Liver (tissue), 7 donors: ENCODE measurements at regions not wholly inside any gene's neighbourhood (a gene's known extent, or its start where the extent isn't known, plus 50 kb on each side); places are given as distances from the start of the nearest gene placed in this dataset.

Source experiments
- DNase-seq: peaks from one replicate; pipeline ENCODE4 v3.0.0-alpha.2; 2017; ENCODE audit warnings: low spot score
- H3K27ac ChIP-seq, 2 donors: one replicate each; pipeline ENCODE4 v1.7.0; 2013; ENCODE audit warnings: inconsistent platforms in 2 of 2, low read length in 2 of 2, control low read depth in 1 of 2, low read depth in 1 of 2, mild to moderate bottlenecking in 1 of 2
- H3K27me3 ChIP-seq, 4 donors: one replicate each; pipeline versions ENCODE4 v1.6.1 to v1.7.0; 2013; ENCODE audit warnings: low read length in 3 of 4, inconsistent platforms in 1 of 4, mild to moderate bottlenecking in 1 of 4, moderate library complexity in 1 of 4; ENCODE audit not compliant: control insufficient read depth in 4 of 4, insufficient read depth in 4 of 4
- H3K36me3 ChIP-seq, 4 donors: one replicate each; pipeline versions ENCODE4 v1.6.1 to v1.7.0; 2013; ENCODE audit warnings: low read length in 3 of 4, mild to moderate bottlenecking in 3 of 4, low read depth in 1 of 4, moderate library complexity in 1 of 4; ENCODE audit not compliant: control insufficient read depth in 4 of 4, insufficient read depth in 3 of 4
- H3K4me1 ChIP-seq, 4 donors: one replicate each; pipeline versions ENCODE4 v1.6.1 to v1.7.0; 2013; ENCODE audit warnings: low read length in 3 of 4, mild to moderate bottlenecking in 3 of 4, moderate library complexity in 1 of 4; ENCODE audit not compliant: control insufficient read depth in 4 of 4, insufficient read depth in 4 of 4
- H3K4me3 ChIP-seq, 3 donors: one replicate each; pipeline versions ENCODE4 v1.6.1 to v1.7.0; 2013; ENCODE audit warnings: low read length in 3 of 3, control low read depth in 1 of 3, low read depth in 1 of 3, mild to moderate bottlenecking in 1 of 3
- H3K9ac ChIP-seq, 2 donors: one replicate each; pipeline ENCODE4 v1.7.0; 2013; ENCODE audit warnings: low read length in 2 of 2, mild to moderate bottlenecking in 2 of 2, moderate library complexity in 2 of 2, control low read depth in 1 of 2, low read depth in 1 of 2
- H3K9me3 ChIP-seq, 4 donors: one replicate each; pipeline versions ENCODE4 v1.6.1 to v1.7.0; 2013; ENCODE audit warnings: low read length in 3 of 4; ENCODE audit not compliant: control insufficient read depth in 4 of 4
- EGR1 ChIP-seq, 2 donors: IDR thresholded peaks; 2 replicates each; pipeline ENCODE4 v1.6.1; 2016 to 2018; ENCODE audit warnings: antibody characterized with exemption in 2 of 2, low read depth in 2 of 2
- FOXA1 ChIP-seq: IDR thresholded peaks from 2 replicates; pipeline ENCODE4 v1.6.1; 2016; ENCODE audit warnings: antibody characterized with exemption
- GABPA ChIP-seq, 2 donors: IDR thresholded peaks in 1 of 2; conservative IDR thresholded peaks in 1 of 2; 2 replicates each; pipeline ENCODE4 v1.6.1; 2016; ENCODE audit warnings: antibody characterized with exemption in 2 of 2, mild to moderate bottlenecking in 1 of 2, moderate library complexity in 1 of 2
- HNF4A ChIP-seq, 2 donors: conservative IDR thresholded peaks; 2 replicates each; pipeline ENCODE4 v1.6.1; 2016; ENCODE audit warnings: antibody characterized with exemption in 2 of 2, mild to moderate bottlenecking in 2 of 2
- HNF4G ChIP-seq: IDR thresholded peaks from 2 replicates; pipeline ENCODE4 v1.6.1; 2016; ENCODE audit warnings: antibody characterized with exemption
- JUND ChIP-seq, 2 donors: IDR thresholded peaks; 2 replicates each; pipeline ENCODE4 v1.6.1; 2016; ENCODE audit warnings: antibody characterized with exemption in 2 of 2
- MAX ChIP-seq: IDR thresholded peaks from 2 replicates; pipeline ENCODE4 v1.6.1; 2016; ENCODE audit warnings: antibody characterized with exemption
- NR2F2 ChIP-seq: IDR thresholded peaks from 2 replicates; pipeline ENCODE4 v1.6.1; 2016; ENCODE audit warnings: antibody characterized with exemption
- RAD21 ChIP-seq, 2 donors: IDR thresholded peaks; 2 replicates each; pipeline ENCODE4 v1.6.1; 2016; ENCODE audit warnings: antibody characterized with exemption in 2 of 2, mild to moderate bottlenecking in 2 of 2
- SP1 ChIP-seq: IDR thresholded peaks from 2 replicates; pipeline ENCODE4 v1.6.1; 2018; ENCODE audit warnings: antibody characterized with exemption, mild to moderate bottlenecking
- YY1 ChIP-seq: IDR thresholded peaks from 2 replicates; pipeline ENCODE4 v1.6.1; 2016; ENCODE audit warnings: antibody characterized with exemption, mild to moderate bottlenecking
- WGBS: extraction: QIAGEN DNeasy Blood & Tissue Kit; methylation state at CpG from one replicate; pipeline ENCODE4 v1.1.7; 2013; 5-methylcytosine and 5-hydroxymethylcytosine counted together
- TF ChIP-seq, protein P1 (sequence below): IDR thresholded peaks from 2 replicates; pipeline ENCODE4 v1.6.1; 2016; ENCODE audit warnings: antibody characterized with exemption, mild to moderate bottlenecking
- TF ChIP-seq, protein P2 (sequence below): IDR thresholded peaks from 2 replicates; pipeline ENCODE4 v1.6.1; 2016; ENCODE audit warnings: antibody characterized with exemption
- donor health status: healthy.
- donor health status: healthy.
- donor health status: healthy.
- donor health status: healthy.

GRCh38 chr7:145324081-145324480, 488.2 kb upstream of the TPK1 start (continued):
- TF ChIP-seq, protein P1, sequence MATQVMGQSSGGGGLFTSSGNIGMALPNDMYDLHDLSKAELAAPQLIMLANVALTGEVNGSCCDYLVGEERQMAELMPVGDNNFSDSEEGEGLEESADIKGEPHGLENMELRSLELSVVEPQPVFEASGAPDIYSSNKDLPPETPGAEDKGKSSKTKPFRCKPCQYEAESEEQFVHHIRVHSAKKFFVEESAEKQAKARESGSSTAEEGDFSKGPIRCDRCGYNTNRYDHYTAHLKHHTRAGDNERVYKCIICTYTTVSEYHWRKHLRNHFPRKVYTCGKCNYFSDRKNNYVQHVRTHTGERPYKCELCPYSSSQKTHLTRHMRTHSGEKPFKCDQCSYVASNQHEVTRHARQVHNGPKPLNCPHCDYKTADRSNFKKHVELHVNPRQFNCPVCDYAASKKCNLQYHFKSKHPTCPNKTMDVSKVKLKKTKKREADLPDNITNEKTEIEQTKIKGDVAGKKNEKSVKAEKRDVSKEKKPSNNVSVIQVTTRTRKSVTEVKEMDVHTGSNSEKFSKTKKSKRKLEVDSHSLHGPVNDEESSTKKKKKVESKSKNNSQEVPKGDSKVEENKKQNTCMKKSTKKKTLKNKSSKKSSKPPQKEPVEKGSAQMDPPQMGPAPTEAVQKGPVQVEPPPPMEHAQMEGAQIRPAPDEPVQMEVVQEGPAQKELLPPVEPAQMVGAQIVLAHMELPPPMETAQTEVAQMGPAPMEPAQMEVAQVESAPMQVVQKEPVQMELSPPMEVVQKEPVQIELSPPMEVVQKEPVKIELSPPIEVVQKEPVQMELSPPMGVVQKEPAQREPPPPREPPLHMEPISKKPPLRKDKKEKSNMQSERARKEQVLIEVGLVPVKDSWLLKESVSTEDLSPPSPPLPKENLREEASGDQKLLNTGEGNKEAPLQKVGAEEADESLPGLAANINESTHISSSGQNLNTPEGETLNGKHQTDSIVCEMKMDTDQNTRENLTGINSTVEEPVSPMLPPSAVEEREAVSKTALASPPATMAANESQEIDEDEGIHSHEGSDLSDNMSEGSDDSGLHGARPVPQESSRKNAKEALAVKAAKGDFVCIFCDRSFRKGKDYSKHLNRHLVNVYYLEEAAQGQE, result no peak
- TF ChIP-seq HNF4A (conservative IDR thresholded peaks at IDR 0.05) (no peak), YY1 (no peak), JUND (IDR thresholded peaks at IDR 0.05) (no peak)

- 77% methylated on average over 2 of the region's 2 CpGs for WGBS
- H3K4me3 ChIP-seq, result no peak overlapping the region
- no peaks in the 10 kb centered on the region for H3K36me3 ChIP-seq
- no peaks in the 10 kb centered on the region for H3K4me1 ChIP-seq
- TF ChIP-seq SP1 (no peak), HNF4G (no peak), NR2F2 (no peak), MAX (no peak), RAD21 (IDR thresholded peaks at IDR 0.05) (no peak), GABPA (IDR thresholded peaks at IDR 0.05 in 1 of 2, conservative IDR thresholded peaks at IDR 0.05 in 1 of 2) (no peak), JUND (IDR thresholded peaks at IDR 0.05) (no peak), YY1 (no peak), FOXA1 (no peak)
- TF ChIP-seq, protein P2, sequence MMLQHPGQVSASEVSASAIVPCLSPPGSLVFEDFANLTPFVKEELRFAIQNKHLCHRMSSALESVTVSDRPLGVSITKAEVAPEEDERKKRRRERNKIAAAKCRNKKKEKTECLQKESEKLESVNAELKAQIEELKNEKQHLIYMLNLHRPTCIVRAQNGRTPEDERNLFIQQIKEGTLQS, result no peak
- H3K9me3 ChIP-seq, result no peaks in the 10 kb centered on the region
- H3K27me3 ChIP-seq, result no peaks in the 10 kb centered on the region
- H3K27ac ChIP-seq, result no peak overlapping the region
- H3K9ac ChIP-seq, result no peak overlapping the region
- DNase-seq, result no peak
Observed at GRCh38 chr7:145313551-145313950, 477.7 kb upstream of the TPK1 start.

DNA sequence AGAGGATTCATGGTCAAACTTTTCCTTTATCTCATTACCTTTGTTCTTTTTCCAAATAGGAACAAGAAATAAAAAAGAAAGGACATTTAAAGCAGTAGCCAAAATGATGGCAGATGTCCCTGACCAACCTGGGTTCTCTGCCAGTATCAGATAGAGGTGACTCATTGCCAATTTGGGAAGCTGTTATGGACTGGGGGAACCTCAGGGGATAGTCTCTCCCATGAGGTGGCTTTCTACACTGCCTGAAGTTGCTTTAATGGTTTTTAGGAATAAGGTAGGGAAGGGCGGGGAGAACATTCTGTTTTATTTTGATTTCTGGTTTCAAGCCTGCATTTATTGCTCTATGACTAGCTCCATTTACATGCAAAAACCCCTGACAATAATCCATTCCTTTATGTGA, 457.9 kb upstream of the TPK1 start:
- WGBS, result 70% methylated on average over 1 of the region's 1 CpG
- Histone ChIP-seq H3K36me3 (no peaks in the 10 kb centered on the region), H3K9ac (no peak overlapping the region), H3K27ac (no peak overlapping the region), H3K4me1 (no peaks in the 10 kb centered on the region), H3K27me3 (no peaks in the 10 kb centered on the region), H3K4me3 (no peak overlapping the region), H3K9me3 (no peaks in the 10 kb centered on the region)
- DNase-seq, result no peak
- no peak for TF ChIP-seq MAX
- TF ChIP-seq, protein P2, result no peak
- TF ChIP-seq EGR1 (IDR thresholded peaks at IDR 0.05; ENCODE audit: low read depth in 2 of 2), result no peak
